NCI-H2107 treated with DMSO at 0.1 percent for 48 hours (cell line): ENCODE measurements at regions not wholly inside any gene's neighbourhood (a gene's known extent, or its start where the extent isn't known, plus 50 kb on each side); places are given as distances from the start of the nearest gene placed in this dataset.
"Not testable (repeated sequence)": the region's sequence is repeated elsewhere in the genome, so short reads cannot be mapped to it uniquely, and the experiment has no call there.

ENCODE experiments used
- DNase-seq: peaks from one replicate; lab custom pipeline; 2025; ENCODE audit not compliant: unreplicated experiment; lab: John Stamatoyannopoulos, UW

DNA sequence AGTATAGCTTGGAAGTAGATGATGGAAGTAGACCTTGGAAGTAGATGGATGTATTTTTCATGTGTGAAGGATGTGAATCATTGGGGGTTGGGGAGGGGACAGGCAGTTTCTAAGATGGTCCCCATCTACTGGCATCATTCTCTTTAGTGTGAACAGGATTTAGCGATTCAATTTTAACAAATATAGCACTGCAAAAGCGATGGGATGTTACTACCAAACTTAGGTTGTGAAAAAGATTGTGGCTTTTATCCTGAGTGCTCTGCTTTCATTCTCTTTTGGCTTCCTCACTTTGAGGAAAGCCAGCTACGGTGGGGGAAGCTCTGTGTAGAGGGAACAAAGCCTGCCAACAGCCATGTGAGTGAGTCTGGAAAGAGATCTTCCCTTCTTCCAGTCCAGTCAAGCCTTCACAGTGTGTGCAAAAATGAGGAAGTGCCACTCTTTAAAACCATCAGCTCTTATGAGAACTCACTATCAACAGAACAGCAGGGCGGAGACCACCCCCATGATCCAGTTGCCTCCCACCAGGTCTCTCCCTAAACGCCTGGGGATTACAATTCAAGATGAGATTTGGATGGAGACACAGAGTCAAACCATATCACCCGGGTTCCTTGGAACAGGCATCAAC is 441.4 kb downstream of the SH3GL2 start:
- no peak for DNase-seq

DNA sequence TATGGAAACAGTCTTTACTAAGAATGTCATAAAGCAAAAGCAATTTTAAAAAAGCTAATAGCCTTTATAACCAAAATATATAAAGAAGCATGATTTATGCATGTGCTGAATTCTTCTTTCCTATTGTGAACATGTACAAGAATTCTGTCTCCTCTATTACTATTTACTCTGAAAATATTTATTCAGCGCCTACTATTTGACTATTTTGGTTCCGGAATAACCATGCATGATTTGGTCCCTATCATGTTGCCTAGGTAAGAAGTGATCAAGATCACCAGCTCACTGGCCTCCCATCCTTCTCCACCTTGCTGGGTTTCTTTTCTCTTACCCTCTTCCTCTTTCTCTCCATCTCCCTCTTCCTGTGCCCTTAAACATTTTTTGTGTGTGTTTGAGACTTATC is 443.8 kb downstream of the SH3GL2 start:
- no peak for DNase-seq

DNA sequence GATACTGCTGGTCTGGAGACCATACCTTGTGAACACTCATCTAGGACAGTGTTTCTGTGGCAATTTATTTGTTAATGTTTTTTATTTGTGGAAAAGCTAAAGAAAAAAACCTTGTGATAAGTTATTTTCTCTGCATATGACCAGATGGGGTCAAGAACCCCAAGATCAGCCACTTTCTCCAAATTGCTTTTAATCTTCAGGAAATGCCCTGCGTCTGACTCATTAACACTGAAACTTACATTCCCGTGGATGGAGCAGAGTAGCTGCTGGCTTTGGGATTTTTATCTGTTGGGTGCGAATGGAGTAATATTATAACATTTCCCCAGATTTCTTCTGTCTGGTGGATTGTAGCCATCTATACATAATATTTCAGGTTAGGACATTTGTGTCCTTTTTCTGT is 444.5 kb downstream of the SH3GL2 start:
- DNase-seq: no peak

DNA sequence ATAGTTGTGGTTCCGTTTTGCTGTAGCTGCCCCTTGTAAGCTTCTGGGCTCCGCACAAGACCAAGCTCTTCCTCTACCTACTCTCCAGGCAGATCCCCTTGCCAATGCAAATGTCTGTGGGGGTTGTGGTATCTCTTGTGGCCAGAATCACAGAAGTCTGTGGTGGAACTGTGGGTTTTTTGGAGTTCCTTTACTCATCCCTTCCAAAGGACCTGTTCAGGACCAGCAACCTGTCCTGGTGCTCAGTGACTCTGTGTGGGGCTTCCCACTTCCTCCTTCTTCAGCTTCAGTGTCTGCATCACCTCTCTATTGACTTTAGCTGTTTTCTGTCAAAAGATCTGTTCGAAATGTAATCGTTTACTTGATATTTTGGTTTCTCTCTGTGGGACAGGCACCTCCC is 441.3 kb upstream of the ADAMTSL1 start:
- no peak for DNase-seq

DNA sequence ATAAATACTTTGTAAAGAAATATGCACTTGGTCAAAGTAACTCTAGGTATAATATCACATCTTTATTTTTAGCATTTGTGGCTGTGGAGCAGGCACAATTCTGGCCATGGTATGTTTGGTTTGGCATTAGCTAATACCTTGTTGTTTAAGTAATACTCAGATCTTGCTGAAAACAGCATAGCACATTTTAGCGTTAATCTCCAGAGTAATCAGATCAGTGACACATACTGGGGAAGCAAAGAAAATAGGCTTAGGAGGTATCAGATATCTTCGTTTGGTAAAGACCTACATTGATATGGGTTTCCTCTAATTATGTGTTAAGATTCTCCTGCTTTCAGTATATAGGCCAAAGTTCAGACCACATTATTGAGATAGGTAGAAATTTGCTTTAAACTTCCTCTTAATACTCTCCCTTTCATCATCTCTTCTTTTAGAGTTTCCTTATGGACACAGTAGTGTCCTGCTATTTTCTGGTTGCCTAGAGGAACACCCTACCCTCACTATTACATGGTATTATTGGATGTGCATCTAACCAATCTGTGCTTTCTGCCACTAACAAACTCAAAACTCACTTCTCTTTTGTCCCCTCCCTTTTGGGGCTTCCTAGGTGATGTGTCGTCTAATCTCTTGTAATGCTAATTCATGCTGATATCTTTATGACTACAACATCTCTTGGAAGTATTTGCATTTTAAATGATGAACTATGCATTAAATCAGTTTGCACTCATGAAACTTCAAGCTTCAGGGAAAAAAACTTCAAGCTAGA is 437.3 kb upstream of the ADAMTSL1 start:
- DNase-seq: no peak

DNA sequence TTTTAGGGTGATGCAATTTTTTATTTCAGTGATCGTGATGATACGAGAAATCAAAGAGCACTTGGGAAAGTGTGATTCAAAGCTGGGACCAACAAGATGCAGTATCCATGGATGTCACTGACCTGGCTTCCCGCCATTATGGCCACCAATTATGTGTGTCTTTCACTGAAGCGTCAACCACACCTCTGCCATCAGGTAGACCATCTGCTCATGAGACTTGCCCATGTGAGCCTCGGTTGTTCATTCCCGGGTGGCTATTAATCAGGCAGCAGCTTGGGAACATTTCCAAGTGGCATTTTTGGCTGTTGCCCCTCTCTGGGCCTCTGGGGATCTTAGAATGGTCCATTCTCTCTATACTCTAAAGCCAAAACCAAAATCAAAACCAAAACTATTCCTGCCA is 436.0 kb upstream of the ADAMTSL1 start:
- DNase-seq: no peak

DNA sequence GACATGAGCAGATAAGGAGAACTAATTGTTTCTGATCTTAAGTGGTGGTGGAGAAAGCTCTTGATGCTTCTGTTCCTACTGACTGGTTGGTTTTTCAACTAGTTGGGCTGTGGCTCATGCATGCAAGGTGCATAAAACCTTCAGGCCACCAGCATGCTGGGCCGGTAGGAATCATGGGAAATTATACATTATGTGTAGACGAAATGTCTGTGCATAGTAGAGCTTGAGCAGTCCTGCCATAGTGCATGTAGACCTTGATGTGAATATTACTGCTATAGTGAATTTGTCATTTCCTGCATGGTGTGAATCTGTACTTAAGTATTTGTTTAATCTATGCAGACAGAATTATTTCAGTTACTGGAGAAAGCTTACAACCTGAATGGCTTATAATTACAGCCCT is 433.6 kb upstream of the ADAMTSL1 start:
- no peak for DNase-seq

DNA sequence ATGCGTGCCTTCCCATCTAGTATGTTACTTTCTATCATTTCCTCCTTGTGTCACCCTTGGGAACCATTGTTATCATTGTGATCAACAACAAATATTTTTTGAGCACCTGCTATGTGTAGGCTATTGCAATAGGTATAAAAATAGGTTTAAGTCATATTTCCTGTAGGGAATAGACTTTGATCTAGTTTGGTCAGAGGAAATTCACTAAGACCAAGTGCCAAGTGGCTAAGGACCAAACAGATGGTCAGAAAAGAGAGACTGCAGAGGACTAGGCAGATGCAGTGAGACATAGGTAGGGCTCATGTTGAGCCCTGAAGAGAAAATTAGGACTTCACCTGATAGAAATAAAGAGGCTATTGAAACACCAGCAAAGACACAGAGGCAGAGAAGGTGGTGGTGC is 430.0 kb upstream of the ADAMTSL1 start:
- DNase-seq: no peak

DNA sequence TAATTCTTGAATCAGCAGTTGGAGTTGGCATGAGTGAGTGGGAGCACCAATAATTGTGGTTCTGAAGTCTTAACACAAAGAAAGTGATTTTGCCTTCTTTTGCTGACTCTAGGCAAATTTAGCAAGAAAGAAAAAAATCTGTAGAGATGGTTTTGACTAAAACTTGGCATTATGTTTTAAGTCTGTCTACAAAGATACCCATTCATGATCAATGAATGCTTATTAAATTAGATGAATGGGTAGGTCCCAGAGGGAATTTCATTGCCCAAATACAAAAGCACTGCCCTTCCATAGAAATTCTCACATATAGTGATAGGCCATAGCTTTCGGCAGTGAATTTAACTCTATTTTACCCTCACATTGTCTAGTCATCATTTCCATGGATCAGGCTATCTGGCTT is 428.6 kb upstream of the ADAMTSL1 start:
- no peak for DNase-seq

DNA sequence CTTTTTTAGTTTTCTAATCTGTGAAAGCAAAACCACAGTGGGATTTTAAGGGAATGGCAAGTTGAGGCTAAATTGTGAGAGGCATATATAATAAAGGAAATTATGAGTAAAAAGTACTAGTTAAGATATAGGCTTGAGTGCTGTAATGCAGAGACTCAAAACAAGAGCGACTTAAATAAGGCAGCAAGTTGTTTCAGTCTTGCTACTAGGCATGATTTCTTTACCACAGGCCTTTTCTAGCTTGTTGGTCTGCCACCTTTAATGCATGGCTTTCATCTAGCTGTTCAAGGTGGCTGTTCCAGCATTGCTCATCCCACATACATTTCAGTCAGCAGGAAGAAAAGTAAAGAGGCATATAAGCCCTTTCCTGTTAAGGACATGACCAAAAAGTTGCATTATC is 427.9 kb upstream of the ADAMTSL1 start:
- no peak for DNase-seq

DNA sequence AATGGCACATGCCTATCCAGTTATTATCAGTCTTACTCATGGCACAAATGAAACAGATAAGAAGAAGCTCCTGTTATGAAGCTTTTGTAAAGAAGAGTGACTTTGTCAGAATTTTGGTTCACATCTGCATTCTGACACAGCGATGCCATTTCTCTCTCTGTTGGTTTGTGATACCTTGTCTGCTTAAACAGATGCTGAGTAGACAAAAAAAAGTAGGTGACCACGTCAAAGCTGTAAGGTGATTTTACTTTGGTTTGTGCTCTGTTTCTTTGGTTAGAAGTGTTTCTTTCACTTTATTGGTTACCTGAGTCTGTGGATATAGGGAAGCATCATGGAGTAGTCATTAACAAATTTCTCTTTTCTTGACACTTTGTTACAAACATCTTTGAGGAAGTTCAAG is 422.3 kb upstream of the ADAMTSL1 start:
- no peak for DNase-seq

DNA sequence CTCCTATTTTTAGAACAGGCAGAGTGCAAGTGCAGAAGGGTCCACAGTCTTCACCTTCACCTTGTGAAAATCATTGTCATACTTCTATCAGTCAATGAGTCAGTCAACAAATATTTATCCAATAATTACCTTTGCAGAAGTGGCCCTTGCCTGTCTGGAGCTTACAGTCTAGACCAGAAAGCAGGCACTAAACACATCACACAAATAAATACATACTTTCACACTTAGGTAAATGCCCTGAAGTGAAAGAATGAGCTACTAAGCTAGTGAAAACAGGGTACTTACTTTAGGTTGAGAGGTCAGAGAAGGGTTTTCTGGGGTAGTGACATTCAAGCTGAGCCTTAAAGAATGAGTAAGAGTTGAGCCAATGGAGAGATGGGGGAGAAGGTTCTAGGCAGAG is 421.9 kb upstream of the ADAMTSL1 start:
- no peak for DNase-seq

DNA sequence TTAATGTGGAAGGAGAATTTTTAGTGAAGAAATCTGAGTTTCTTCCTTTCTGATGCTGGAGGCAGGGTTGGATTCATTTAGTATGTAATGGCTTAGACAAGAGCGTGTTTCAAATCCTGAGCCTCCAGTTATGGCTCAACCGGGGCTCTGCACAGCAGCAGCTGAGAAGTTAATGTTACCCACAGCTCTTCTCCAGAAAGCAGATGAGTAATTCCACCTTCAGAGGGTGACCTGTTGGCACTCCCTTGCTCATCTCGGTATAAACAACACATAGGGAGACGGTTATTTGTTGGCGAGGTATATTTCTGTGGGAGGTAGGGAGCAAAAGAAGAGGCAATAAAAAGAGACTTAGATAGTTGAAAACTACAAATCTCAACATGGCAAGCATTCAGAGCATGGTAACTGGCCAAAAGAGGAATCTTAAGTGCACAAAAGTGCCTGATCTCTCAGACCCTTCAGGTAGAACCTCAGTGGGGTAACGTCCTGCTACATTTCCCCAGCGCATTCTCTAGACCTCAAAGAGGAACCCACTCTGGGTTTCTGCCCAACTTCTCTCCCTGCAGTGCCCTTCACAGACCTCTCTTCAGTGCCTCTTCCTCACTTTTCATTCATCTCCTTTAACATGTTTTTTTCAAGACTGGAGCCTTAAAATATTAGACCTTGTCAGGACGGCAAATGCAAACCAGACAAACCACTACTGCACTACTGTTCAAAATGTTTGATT is 417.5 kb upstream of the ADAMTSL1 start:
- DNase-seq: no peak

DNA sequence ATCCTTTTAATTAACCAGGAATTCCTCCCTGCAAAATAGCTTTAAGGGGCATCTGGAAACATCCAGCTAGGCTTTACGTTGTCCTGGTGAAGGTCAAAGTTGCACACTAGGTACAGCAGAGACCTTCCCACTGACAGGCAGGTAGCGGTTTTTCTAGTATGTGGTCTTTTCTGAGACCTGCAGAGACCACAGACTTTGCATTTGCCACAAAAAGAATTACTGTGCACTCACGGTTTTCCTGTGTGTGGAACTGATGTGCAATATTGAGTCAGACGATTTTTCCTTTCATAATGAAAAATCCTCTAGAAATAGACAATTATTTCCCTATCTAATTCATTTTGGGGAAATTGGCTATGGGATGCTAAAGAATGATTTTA is 417.0 kb upstream of the ADAMTSL1 start:
- DNase-seq: no peak

DNA sequence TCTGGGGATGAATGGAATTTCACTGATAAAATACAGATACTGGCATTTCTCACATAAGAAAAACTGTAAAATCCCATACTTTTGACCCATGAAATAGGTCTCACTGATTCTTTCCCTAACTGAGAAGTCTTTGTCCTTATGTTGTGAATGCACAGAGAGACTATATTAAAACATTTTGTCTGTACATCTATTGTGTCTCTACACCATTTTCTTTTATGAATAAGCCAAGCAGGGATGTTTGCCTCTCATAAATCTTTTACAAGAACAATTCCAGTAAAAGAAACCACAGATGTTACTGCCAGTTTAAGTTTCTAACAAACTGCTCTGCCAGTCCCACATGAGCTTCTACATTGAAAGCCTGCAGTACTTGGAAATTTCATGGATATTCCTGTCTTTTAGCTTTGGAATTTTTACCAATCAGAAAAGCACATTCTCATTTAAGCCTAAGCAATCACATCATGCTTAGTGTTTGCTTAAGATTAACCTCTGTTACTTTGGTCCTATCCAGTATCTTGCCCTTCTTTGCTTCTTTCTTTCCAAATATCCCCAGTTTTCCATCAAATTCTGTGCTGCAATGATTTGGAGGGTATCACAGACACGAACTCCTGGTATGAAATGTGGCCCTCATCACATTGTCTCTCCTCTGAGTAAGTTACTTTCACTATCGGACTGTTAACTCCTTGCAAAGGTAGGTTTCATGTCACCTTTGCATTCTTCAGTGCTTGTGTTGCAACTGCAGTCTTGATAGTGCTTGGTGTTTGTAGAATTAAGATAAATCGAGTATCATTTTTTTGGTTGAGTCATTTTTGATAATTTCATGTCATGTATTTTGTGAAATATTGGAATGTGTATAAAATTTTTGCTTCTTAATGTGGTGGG is 415.1 kb upstream of the ADAMTSL1 start:
- no peak for DNase-seq

DNA sequence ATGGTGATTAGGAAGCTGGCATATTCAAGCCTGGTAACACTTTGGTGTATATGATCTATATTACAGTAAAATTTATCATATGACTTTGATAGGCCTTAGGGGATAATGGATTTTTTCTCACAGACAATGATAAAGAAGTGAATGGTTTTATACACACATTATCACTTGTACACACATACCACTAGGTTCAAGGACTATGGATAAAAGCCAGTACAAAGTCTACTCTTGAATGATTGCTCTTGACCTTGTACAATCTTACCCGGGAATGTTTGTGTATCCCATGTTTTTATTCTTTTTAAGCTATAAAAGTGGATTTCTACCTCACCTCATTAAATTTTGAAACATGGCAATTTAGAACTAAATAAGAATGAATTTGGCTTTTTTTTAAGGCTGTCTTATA is 414.5 kb upstream of the ADAMTSL1 start:
- DNase-seq: no peak

DNA sequence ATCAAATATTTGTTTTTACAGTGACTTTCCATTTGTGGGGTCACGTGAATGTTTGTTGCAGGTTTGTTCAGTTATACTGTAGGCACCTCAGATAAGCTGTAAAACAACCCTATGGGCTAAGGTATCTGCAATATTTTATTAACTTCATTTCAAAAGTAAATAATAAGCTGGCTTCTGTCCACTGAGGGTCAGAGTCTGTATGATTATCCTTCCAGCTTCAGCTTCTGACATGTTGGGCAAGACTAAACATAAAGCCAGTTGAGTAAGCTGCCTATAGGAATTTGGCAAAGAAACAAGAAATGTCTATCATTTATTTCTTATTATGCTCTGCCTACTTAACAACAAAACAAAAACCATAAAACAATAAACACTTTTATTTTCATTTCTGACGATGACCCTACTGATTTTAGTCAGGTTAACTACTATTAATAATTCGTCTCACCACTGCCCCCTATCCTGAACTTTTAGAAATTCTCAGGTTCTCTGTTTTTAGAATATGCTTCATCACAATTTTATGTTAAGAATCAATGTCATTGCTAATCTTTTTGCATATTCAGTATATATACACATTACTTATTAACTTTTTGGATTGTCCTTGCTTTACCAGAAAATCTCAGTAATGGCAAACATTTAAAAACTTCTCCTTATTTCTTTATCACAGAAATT is 413.6 kb upstream of the ADAMTSL1 start:
- no peak for DNase-seq

DNA sequence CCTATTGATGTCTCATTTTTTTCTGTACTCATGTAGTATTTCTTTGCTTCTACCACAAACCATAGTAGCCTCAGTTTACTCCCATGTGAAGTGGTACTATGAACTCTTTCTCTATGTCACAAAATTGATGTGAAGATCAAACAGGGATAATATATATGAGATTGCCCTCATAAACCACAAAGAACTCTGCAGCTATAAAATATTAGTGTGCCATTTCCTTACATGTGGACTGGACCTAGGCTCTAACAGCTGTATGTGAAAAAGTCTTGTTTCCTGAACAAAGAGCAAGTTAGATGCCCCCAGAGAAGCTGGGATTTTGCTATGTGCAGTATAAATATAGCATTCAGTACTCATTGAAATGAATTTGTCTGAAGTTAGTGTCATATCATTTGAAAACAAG is 412.6 kb upstream of the ADAMTSL1 start:
- no peak for DNase-seq

DNA sequence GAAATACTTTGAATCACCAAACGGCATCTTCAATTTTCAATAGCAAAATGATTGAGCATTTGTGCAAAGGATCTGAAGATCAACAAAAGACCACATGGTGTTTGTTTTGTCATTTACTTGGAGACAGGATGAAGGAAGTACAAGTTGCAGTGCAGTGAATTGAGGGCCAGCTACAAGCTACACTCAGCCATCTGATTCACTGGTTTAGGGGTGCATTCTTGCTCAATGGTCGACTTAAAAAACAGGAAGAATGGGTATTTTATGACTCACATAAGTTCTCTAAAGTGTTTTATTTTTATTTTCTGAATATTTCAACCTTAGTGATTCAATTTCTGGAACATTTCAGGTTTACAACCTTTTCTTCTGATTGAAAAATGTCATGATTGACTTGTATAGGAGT is 412.1 kb upstream of the ADAMTSL1 start:
- no peak for DNase-seq

DNA sequence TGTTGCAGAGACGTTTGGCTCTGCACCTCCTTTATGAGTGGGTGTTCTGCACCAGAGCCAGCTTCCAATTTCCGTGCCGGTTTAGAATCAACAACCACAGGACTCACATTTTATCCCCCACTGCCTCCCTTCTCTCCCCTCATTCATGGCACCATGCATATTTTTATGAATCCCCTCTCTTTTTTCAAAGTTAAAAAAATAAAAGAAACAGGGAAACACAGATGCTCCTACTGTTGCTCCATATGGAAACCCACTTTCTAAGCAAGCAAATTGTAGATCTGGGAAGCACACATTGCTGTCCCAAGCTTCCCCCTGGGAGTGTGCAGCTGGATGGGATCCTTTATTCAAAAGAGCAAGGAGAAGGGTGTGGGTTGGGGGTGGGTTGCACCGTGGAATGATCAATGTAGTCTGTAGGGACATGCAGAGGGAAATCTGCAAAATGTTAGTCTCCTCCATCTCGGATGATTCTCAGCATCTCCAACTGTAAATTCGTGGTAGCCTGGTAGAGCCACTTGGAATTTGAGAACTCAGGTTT is 410.0 kb upstream of the ADAMTSL1 start:
- no peak for DNase-seq

DNA sequence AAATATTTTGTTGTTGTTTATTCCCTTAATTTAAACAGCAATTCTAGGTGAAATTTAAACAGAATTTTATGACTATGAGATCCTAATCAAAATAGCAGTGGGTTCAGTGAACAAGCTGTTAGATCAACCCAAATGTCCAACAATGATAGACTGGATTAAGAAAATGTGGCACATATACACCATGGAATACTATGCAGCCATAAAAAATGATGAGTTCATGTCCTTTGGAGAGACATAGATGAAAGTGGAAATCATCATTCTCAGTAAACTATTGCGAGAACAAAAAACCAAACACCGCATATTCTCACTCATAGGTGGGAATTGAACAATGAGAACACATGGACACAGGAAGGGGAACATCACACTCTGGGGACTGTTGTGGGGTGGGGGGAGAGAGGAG is 407.3 kb upstream of the ADAMTSL1 start:
- not testable (repeated sequence) for DNase-seq
